Esophagus muscularis mucosa (tissue), 4 donors: ENCODE measurements at regions not wholly inside any gene's neighbourhood (a gene's known extent, or its start where the extent isn't known, plus 50 kb on each side); places are given as distances from the start of the nearest gene placed in this dataset.

Source experiments
- DNase-seq: peaks from one replicate; pipeline ENCODE4 v3.0.0-alpha.2; 2017; ENCODE audit errors: extremely low spot score
- H3K27ac ChIP-seq, 4 donors: fragments of 200-600 bp; sonication (generic); replicated peaks in 1 of 4; 1 replicate in 3 of 4; 2 replicates in 1 of 4; pipeline ENCODE4 v1.5.1; 2016 to 2019; ENCODE audit warnings: mild to moderate bottlenecking in 1 of 4
- H3K27me3 ChIP-seq, 4 donors: fragments of 200-600 bp; sonication (generic); one replicate each; pipeline versions ENCODE4 v1.5.1 to v1.6.0; 2016 to 2019
- H3K36me3 ChIP-seq, 4 donors: fragments of 200-600 bp; sonication (generic); one replicate each; pipeline ENCODE4 v1.5.1; 2016 to 2019
- H3K4me1 ChIP-seq, 4 donors: fragments of 200-600 bp; sonication (generic); one replicate each; pipeline ENCODE4 v1.5.1; 2016 to 2019
- H3K4me3 ChIP-seq, 4 donors: fragments of 200-600 bp; sonication (generic); 1 replicate in 2 of 4; 2 replicates in 2 of 4; pipeline ENCODE4 v1.5.1; 2016 to 2019; ENCODE audit warnings: mild to moderate bottlenecking in 4 of 4, moderate library complexity in 1 of 4
- H3K9me3 ChIP-seq, 4 donors: fragments of 200-600 bp; sonication (generic); 1 replicate in 3 of 4; 2 replicates in 1 of 4; pipeline ENCODE4 v1.5.1; 2016 to 2019
- EP300 ChIP-seq: sonication (generic); formaldehyde crosslinking; IDR thresholded peaks from one replicate; pipeline ENCODE4 v1.6.1; 2017; ENCODE audit warnings: antibody characterized with exemption
- POLR2A ChIP-seq: fragments of 450-650 bp; IDR thresholded peaks from one replicate; pipeline ENCODE4 v1.6.1; 2017; ENCODE audit warnings: antibody characterized with exemption, moderate library complexity, mild to moderate bottlenecking, low read depth
- POLR2AphosphoS5 ChIP-seq, 2 donors: sonication (generic); formaldehyde crosslinking; IDR thresholded peaks; one replicate each; pipeline ENCODE4 v1.6.1; 2017; ENCODE audit warnings: antibody characterized with exemption in 2 of 2
- WGBS: methylation state at CpG from one replicate; pipeline ENCODE4 v1.1.5; 2018; 5-methylcytosine and 5-hydroxymethylcytosine counted together
- intact Hi-C: fragments of 100-400 bp; cut with DNase I; formaldehyde crosslinking; loops from one replicate; pipeline ENCODE4 v1.15.1; 2023
- TF ChIP-seq, protein P1 (sequence below), 3 experiments: fragments of 200-600 bp in 2 of 3; fragments of 450-650 bp in 1 of 3; sonication (generic) in 2 of 3; IDR thresholded peaks; one replicate each; pipeline ENCODE4 v1.5.1; 2017 to 2019; ENCODE audit warnings: antibody characterized with exemption in 3 of 3, mild to moderate bottlenecking in 2 of 3, moderate library complexity in 1 of 3

DNA sequence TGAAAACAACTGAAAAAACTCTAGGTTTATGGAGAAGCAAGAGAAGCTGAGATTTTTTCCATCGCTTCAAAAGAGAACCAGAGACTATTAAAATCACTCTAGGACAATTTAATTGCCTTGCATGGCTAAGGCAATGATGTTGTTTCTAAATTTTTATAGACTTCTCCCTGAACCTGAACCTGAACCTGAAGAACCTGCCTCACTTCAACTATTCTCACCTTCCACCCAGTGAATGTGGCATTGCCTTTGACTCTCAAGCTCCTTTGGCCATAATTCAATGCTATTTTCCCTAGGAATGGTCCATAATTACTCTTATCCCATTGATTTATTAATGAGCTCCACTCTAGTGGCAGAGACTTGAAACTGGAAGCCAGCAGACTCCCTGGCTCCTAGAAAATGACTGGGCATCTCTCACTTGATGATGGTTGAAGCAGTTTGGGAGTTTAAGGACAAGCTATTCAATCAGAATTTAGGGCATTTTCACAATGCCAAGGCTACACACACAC lies 303.8 kb upstream of the UBE2E3 start:
- Histone ChIP-seq H3K4me1 (no peaks in the 10 kb centered on the region), H3K27ac (no peak overlapping the region), H3K27me3 (no peaks in the 10 kb centered on the region), H3K36me3 (no peaks in the 10 kb centered on the region), H3K9me3 (no peaks in the 10 kb centered on the region), H3K4me3 (no peak overlapping the region)
- WGBS = 89% methylated on average over 1 of the region's 1 CpG
- DNase-seq = no peak
- intact Hi-C loops = no loop called here
- TF ChIP-seq, protein P1, sequence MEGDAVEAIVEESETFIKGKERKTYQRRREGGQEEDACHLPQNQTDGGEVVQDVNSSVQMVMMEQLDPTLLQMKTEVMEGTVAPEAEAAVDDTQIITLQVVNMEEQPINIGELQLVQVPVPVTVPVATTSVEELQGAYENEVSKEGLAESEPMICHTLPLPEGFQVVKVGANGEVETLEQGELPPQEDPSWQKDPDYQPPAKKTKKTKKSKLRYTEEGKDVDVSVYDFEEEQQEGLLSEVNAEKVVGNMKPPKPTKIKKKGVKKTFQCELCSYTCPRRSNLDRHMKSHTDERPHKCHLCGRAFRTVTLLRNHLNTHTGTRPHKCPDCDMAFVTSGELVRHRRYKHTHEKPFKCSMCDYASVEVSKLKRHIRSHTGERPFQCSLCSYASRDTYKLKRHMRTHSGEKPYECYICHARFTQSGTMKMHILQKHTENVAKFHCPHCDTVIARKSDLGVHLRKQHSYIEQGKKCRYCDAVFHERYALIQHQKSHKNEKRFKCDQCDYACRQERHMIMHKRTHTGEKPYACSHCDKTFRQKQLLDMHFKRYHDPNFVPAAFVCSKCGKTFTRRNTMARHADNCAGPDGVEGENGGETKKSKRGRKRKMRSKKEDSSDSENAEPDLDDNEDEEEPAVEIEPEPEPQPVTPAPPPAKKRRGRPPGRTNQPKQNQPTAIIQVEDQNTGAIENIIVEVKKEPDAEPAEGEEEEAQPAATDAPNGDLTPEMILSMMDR (IDR thresholded peaks at IDR 0.05) = no peak
- TF ChIP-seq EP300 = no peak
- TF ChIP-seq POLR2AphosphoS5 (IDR thresholded peaks at IDR 0.05) = no peak
- no peak for TF ChIP-seq POLR2A

DNA sequence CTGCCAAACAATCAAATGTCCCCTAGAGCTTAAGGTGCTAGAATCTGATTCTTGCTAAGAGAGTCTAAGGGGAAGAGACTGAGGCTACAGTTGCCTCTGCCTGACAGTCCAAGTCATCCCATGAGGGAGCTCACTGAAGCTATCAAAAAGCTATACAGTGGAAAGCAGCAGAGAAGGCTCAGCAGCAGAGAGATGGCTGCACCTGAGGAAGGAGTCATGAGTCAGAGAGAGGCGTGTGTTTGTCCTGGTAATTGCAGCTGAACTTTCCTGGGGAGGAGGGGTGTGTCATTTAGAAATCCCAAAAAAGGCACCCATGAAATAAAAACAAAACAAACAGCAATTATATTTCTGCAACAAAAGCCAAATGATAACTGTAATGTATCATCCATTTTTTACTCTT lies 305.2 kb upstream of the UBE2E3 start:
- WGBS = 55% methylated on average over 1 of the region's 1 CpG
- Histone ChIP-seq H3K4me1 (no peaks in the 10 kb centered on the region), H3K4me3 (no peak overlapping the region), H3K27me3 (no peaks in the 10 kb centered on the region), H3K36me3 (no peaks in the 10 kb centered on the region), H3K27ac (no peak overlapping the region), H3K9me3 (no peaks in the 10 kb centered on the region)
- intact Hi-C loops = no loop called here
- no peak for DNase-seq
- TF ChIP-seq EP300 (no peak), POLR2A (no peak), POLR2AphosphoS5 (IDR thresholded peaks at IDR 0.05) (no peak)
- TF ChIP-seq, protein P1 (IDR thresholded peaks at IDR 0.05) = no peak

DNA sequence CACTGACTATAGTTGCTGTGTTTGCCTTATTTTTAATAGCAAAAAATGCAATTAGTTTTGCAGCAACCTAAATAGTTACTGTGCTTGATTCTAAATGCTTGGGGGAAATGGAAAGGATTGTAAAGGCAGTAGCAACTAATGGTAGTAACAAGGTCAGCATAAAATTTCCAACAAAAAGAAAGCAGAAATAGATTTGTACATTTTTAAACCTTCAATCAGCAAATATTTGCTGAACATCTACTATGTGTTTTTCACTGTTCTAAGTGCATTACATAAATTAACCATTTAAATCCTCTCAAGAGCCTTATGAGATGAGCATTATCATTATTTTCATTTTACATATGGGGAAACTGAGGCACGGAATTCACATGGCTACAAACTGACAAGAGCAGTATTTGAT lies 308.0 kb upstream of the UBE2E3 start:
- no peak overlapping the region for H3K4me3 ChIP-seq
- H3K27ac ChIP-seq = no peak overlapping the region
- H3K9me3 ChIP-seq = no peaks in the 10 kb centered on the region
- DNase-seq = no peak
- H3K4me1 ChIP-seq = no peaks in the 10 kb centered on the region
- H3K36me3 ChIP-seq = no peaks in the 10 kb centered on the region
- TF ChIP-seq, protein P1 (IDR thresholded peaks at IDR 0.05) = no peak
- TF ChIP-seq POLR2A = no peak
- TF ChIP-seq POLR2AphosphoS5 (IDR thresholded peaks at IDR 0.05) = no peak
- TF ChIP-seq EP300 = no peak
- intact Hi-C loops = no loop called here
- H3K27me3 ChIP-seq = no peaks in the 10 kb centered on the region
- WGBS = 57% methylated on average over 1 of the region's 1 CpG

DNA sequence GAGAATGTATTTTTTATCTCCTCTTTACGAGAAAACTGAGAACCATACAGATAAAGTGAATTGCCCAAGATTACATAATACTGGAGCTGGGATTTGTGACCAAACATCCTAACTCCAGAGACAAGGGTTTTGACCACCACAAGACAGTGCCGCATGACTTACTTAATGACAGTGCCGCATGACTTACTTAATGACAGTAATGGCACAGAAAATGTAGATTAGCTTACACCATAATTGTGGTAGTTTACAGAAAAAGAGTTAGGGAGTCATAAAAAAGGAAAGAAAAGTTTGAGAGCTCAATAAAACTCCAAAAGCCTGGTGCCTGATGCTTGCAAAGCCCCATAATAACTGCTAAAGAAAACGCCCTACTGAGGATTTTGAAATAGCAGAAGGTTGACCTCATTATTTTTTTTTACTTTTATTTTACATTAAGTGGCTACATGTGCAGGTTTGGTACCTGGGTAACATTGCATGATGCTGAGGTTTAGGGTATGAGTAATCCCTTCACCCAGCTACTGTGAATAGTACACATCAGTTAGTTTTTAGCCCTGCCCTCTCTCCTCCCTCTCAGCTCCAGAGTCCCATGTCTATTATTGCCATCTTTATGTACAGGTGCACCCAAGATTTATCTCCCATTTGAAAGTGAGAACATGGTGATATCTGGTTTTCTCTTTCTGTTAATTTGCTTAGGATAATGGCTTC lies 310.0 kb upstream of the UBE2E3 start:
- Histone ChIP-seq H3K4me1 (no peaks in the 10 kb centered on the region), H3K27me3 (no peaks in the 10 kb centered on the region), H3K9me3 (no peaks in the 10 kb centered on the region), H3K4me3 (no peak overlapping the region), H3K36me3 (no peaks in the 10 kb centered on the region), H3K27ac (no peak overlapping the region)
- intact Hi-C loops = no loop called here
- WGBS = 93% methylated on average over 4 of the region's 4 CpGs
- no peak for DNase-seq
- TF ChIP-seq, protein P1 (IDR thresholded peaks at IDR 0.05) = no peak
- TF ChIP-seq POLR2A (no peak), EP300 (no peak), POLR2AphosphoS5 (IDR thresholded peaks at IDR 0.05) (no peak)

DNA sequence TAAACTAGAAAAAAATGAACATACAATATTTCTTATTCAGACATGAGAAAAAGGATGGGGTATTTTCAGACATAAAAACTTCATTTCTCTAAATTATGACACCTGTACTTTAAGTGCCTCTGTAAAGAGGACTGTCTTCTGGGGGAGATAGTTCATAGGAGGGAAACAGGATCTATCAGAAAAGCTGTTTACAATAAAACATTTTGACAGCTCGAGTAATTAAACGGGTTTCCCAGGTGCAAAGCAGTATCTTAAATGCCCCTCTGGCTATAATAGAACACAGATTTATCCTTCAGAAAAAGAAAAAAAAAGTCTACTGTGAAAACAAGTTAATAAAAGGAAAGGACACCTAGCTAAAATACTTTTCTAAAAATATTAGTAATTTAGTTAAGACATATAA lies 311.4 kb upstream of the UBE2E3 start:
- Histone ChIP-seq H3K9me3 (no peaks in the 10 kb centered on the region), H3K4me1 (no peaks in the 10 kb centered on the region), H3K27me3 (no peaks in the 10 kb centered on the region), H3K36me3 (no peaks in the 10 kb centered on the region), H3K27ac (no peak overlapping the region), H3K4me3 (no peak overlapping the region)
- TF ChIP-seq POLR2A = no peak
- no peak for TF ChIP-seq EP300
- TF ChIP-seq, protein P1 (IDR thresholded peaks at IDR 0.05) = no peak
- no peak for TF ChIP-seq POLR2AphosphoS5 (IDR thresholded peaks at IDR 0.05)
- DNase-seq = no peak
- WGBS = 70% methylated on average over 2 of the region's 2 CpGs
- intact Hi-C loops = no loop called here
